H9 (cell line): ENCODE measurements at regions not wholly inside any gene's neighbourhood (a gene's known extent, or its start where the extent isn't known, plus 50 kb on each side); places are given as distances from the start of the nearest gene placed in this dataset.

Experiments
- DNase-seq: peaks from one replicate; pipeline ENCODE4 v3.0.0-alpha.2; 2017
- H2AFZ ChIP-seq: one replicate; pipeline ENCODE4 v1.6.1; 2013; ENCODE audit warnings: mild to moderate bottlenecking, low read length, control low read depth, moderate library complexity
- H2AK5ac ChIP-seq: 2 replicates; pipeline ENCODE4 v1.6.1; 2013; ENCODE audit warnings: low read length, control low read depth, mixed read lengths; ENCODE audit not compliant: insufficient read length
- H2BK120ac ChIP-seq: one replicate; pipeline ENCODE4 v1.6.1; 2013; ENCODE audit warnings: low read depth, mild to moderate bottlenecking, low read length, control low read depth, inconsistent platforms; ENCODE audit not compliant: poor library complexity, severe bottlenecking
- H2BK12ac ChIP-seq: 2 replicates; pipeline ENCODE4 v1.6.1; 2013; ENCODE audit warnings: low read length, control low read depth, mixed read lengths, low read depth; ENCODE audit not compliant: insufficient read length
- H2BK15ac ChIP-seq: 2 replicates; pipeline ENCODE4 v1.6.1; 2013; ENCODE audit warnings: low read depth, low read length, control low read depth
- H2BK20ac ChIP-seq: one replicate; pipeline ENCODE4 v1.6.1; 2013; ENCODE audit warnings: low read depth, mild to moderate bottlenecking, low read length, control low read depth, inconsistent platforms; ENCODE audit not compliant: poor library complexity, severe bottlenecking
- H2BK5ac ChIP-seq: 2 replicates; pipeline ENCODE4 v1.6.1; 2013; ENCODE audit warnings: low read length, control low read depth, mixed read lengths; ENCODE audit not compliant: insufficient read length
- H3K14ac ChIP-seq: 2 replicates; pipeline ENCODE4 v1.6.1; 2013; ENCODE audit warnings: low read length, control low read depth; ENCODE audit not compliant: insufficient read depth
- H3K18ac ChIP-seq: 2 replicates; pipeline ENCODE4 v1.6.1; 2013; ENCODE audit warnings: low read depth, mild to moderate bottlenecking, mixed read lengths, low read length, control low read depth; ENCODE audit not compliant: insufficient read length
- H3K23ac ChIP-seq: 2 replicates; pipeline ENCODE4 v1.6.1; 2013; ENCODE audit warnings: low read length, control low read depth, mixed read lengths, low read depth; ENCODE audit not compliant: insufficient read length
- H3K23me2 ChIP-seq: 2 replicates; pipeline ENCODE4 v1.6.1; 2013; ENCODE audit warnings: low read depth, mild to moderate bottlenecking, mixed read lengths, low read length, control low read depth; ENCODE audit not compliant: insufficient read length, poor library complexity, severe bottlenecking
- H3K27ac ChIP-seq: 2 replicates; pipeline ENCODE4 v1.5.1; 2013; ENCODE audit warnings: low read length, control low read depth, mixed read lengths, low read depth; ENCODE audit not compliant: insufficient read length
- H3K27me3 ChIP-seq: 2 replicates; pipeline ENCODE4 v1.6.1; 2013; ENCODE audit warnings: low read length, control low read depth, inconsistent platforms; ENCODE audit not compliant: insufficient read depth
- H3K4ac ChIP-seq: 2 replicates; pipeline ENCODE4 v1.6.1; 2013; ENCODE audit warnings: low read depth, mild to moderate bottlenecking, control low read depth, inconsistent platforms, low read length, moderate library complexity
- H3K4me1 ChIP-seq: 2 replicates; pipeline ENCODE4 v1.6.1; 2013; ENCODE audit warnings: low read length, control low read depth, inconsistent platforms; ENCODE audit not compliant: insufficient read depth
- H3K4me2 ChIP-seq: 2 replicates; pipeline ENCODE4 v1.6.1; 2013; ENCODE audit warnings: low read length, control low read depth, mixed read lengths; ENCODE audit not compliant: insufficient read length, insufficient read depth
- H3K56ac ChIP-seq: 2 replicates; pipeline ENCODE4 v1.6.1; 2013; ENCODE audit warnings: low read depth, mild to moderate bottlenecking, mixed read lengths, low read length, control low read depth; ENCODE audit not compliant: insufficient read length
- H3K79me1 ChIP-seq: 2 replicates; pipeline ENCODE4 v1.6.1; 2013; ENCODE audit warnings: low read depth, mild to moderate bottlenecking, moderate library complexity, low read length, control low read depth, inconsistent platforms; ENCODE audit not compliant: insufficient read depth, poor library complexity, severe bottlenecking
- H3K79me2 ChIP-seq: 2 replicates; pipeline ENCODE4 v1.6.1; 2013; ENCODE audit warnings: low read length, control low read depth, inconsistent platforms; ENCODE audit not compliant: insufficient read depth
- H3K9ac ChIP-seq: 2 replicates; pipeline ENCODE4 v1.6.1; 2013; ENCODE audit warnings: low read length, control low read depth, mixed read lengths; ENCODE audit not compliant: insufficient read length; ENCODE audit errors: extremely low read depth
- H3K9me3 ChIP-seq: one replicate; pipeline ENCODE4 v1.6.1; 2013; ENCODE audit warnings: low read depth, low read length, inconsistent platforms; ENCODE audit not compliant: control insufficient read depth
- H3T11ph ChIP-seq: one replicate; pipeline ENCODE4 v1.6.1; 2013; ENCODE audit warnings: mild to moderate bottlenecking, low read length, control low read depth, inconsistent platforms
- H4K20me1 ChIP-seq: one replicate; pipeline ENCODE4 v1.6.1; 2013; ENCODE audit not compliant: control insufficient read depth, insufficient read length, insufficient read depth
- H4K5ac ChIP-seq: 2 replicates; pipeline ENCODE4 v1.6.1; 2013; ENCODE audit warnings: low read depth, mild to moderate bottlenecking, mixed read lengths, low read length, control low read depth; ENCODE audit not compliant: insufficient read length
- H4K8ac ChIP-seq: replicated peaks from 2 replicates; pipeline ENCODE4 v1.6.1; 2013; ENCODE audit warnings: low read length, control low read depth, mixed read lengths, low read depth; ENCODE audit not compliant: insufficient read length
- H4K91ac ChIP-seq: 2 replicates; pipeline ENCODE4 v1.6.1; 2013; ENCODE audit warnings: low read depth, mild to moderate bottlenecking, moderate library complexity, mixed read lengths, low read length, control low read depth; ENCODE audit not compliant: insufficient read length
- H3K27ac Mint-ChIP-seq, 3 experiments: 2 replicates in 2 of 3; 3 replicates in 1 of 3; pipeline ENCODE4 v1.8.0; 2020 to 2021; ENCODE audit warnings: mixed read lengths in 3 of 3, mild to moderate bottlenecking in 1 of 3, moderate library complexity in 1 of 3
- H3K27me3 Mint-ChIP-seq: 2 replicates; pipeline ENCODE4 v1.8.0; 2021; ENCODE audit warnings: low read depth, mild to moderate bottlenecking, moderate library complexity, mixed read lengths
- H3K36me3 Mint-ChIP-seq, 3 experiments: 2 replicates in 2 of 3; 3 replicates in 1 of 3; pipeline ENCODE4 v1.8.0; 2020 to 2021; ENCODE audit warnings: low read depth in 3 of 3, mixed read lengths in 3 of 3; ENCODE audit not compliant: insufficient read depth in 1 of 3
- H3K4me1 Mint-ChIP-seq, 2 experiments: 2 replicates each; pipeline ENCODE4 v1.8.0; 2020; ENCODE audit warnings: mixed read lengths in 2 of 2
- H3K4me3 Mint-ChIP-seq, 2 experiments: 2 replicates in 1 of 2; 3 replicates in 1 of 2; pipeline ENCODE4 v1.8.0; 2020 to 2021; ENCODE audit warnings: mild to moderate bottlenecking in 2 of 2, mixed read lengths in 2 of 2, moderate library complexity in 1 of 2
- H3K9me3 Mint-ChIP-seq, 2 experiments: 2 replicates in 1 of 2; 3 replicates in 1 of 2; pipeline ENCODE4 v1.8.0; 2020; ENCODE audit warnings: mild to moderate bottlenecking in 2 of 2, mixed read lengths in 2 of 2, moderate library complexity in 1 of 2
- CTCF ChIP-seq: fragments of 200-600 bp; sonication (generic); conservative IDR thresholded peaks from 3 replicates; pipeline ENCODE4 v1.8.0; 2021; ENCODE audit warnings: antibody characterized with exemption, mild to moderate bottlenecking
- WGBS: extraction: QIAGEN DNeasy Blood & Tissue Kit; methylation state at CpG from one replicate; pipeline ENCODE4 v1.1.7; 2013; ENCODE audit warnings: missing lambda C conversion rate, low lambda C conversion rate, mixed read lengths; ENCODE audit not compliant: insufficient read length; ENCODE audit errors: extremely low coverage; 5-methylcytosine and 5-hydroxymethylcytosine counted together

GRCh38 chr20:11212902-11213301 lies 539.1 kb upstream of the JAG1 start:
- Histone ChIP-seq H2BK120ac (no peak overlapping the region), H2AFZ (no peak overlapping the region), H3K4me2 (no peak overlapping the region), H3T11ph (no peak overlapping the region), H3K9me3 (no peaks in the 10 kb centered on the region), H3K27me3 (no peaks in the 10 kb centered on the region; the same call in 1 of the 2 replicates), H3K56ac (no peak overlapping the region), H2AK5ac (no peak overlapping the region), H4K91ac (no peak overlapping the region), H2BK20ac (no peak overlapping the region), H4K8ac (no peak overlapping the region), H3K14ac (no peak overlapping the region), H2BK5ac (no peak overlapping the region), H3K4me1 (no peaks in the 10 kb centered on the region), H2BK12ac (no peak overlapping the region), H4K5ac (no peak overlapping the region), H3K9ac (no peak overlapping the region), H2BK15ac (no peak overlapping the region), H3K18ac (no peak overlapping the region), H3K79me1 (no peaks in the 10 kb centered on the region), H3K23ac (no peak overlapping the region), H3K79me2 (no peaks in the 10 kb centered on the region), H3K23me2 (no peaks in the 10 kb centered on the region), H3K4ac (no peak overlapping the region), H4K20me1 (no peaks in the 10 kb centered on the region), H3K27ac (no peak overlapping the region)
- no peak for TF ChIP-seq CTCF
- no peak overlapping the region for H3K4me3 Mint-ChIP-seq
- DNase-seq, result no peak
- no peaks in the 10 kb centered on the region for H3K9me3 Mint-ChIP-seq
- no peaks in the 10 kb centered on the region for H3K36me3 Mint-ChIP-seq
- no peaks in the 10 kb centered on the region for H3K27me3 Mint-ChIP-seq
- WGBS, result no CpG with 5 or more reads among the region's 5 CpGs
- H3K4me1 Mint-ChIP-seq, result peaks cover 5 to 6% of the 10 kb centered on the region in 2 experiments
- no peak overlapping the region for H3K27ac Mint-ChIP-seq
